ENCODE measurements at regions not wholly inside any gene's neighbourhood (a gene's known extent, or its start where the extent isn't known, plus 50 kb on each side); places are given as distances from the start of the nearest gene placed in this dataset.

DNA sequence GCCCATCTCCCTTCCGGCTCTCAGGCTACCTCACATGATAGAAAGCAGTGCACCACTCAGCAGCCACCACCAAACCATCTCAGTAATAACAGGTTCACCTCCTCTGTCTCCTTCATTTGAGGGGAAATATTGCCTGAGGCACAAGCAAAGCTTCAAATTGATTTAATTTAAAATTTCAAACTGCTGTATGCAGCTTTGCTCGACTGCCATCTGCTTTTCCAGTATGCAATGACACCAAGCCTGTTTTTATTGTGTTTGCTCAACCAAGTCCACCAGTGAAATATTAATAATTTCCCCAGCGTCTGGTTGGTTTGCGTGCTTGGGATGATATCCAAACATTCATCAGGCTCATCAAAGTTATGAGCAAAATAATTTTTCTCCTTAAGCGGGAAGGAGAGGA is 552.4 kb upstream of the DAB1 start:
- in situ Hi-C loops (cut with HindIII; ENCODE audit: low pct_unique_long_range_greater_than_20kb, low sequenced_read_pairs), result no loop called here
- no peak for DNase-seq (ENCODE audit: low read depth, low spot score)

DNA sequence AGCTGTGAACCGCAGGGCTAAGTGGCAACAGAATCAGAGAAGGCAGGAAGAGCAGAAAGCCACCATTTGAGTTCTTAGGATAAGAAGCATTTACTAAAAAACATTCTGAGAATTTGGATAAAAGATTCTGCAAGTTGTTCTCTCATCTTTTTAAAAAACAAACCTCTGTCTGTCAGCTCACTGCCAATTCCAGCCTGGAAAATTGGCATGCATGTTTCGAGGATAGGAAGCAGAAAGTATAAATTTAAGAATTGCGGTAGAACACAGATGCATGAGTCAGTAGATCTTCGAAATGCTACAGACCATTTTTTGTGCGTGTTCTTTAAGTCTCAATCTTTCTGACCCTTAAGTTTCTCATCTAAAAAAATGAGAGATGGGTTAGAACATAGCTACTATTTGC is 544.5 kb upstream of the DAB1 start:
- in situ Hi-C loops (cut with HindIII; ENCODE audit: low pct_unique_long_range_greater_than_20kb, low sequenced_read_pairs), result no loop called here
- DNase-seq (ENCODE audit: low read depth, low spot score), result no peak

DNA sequence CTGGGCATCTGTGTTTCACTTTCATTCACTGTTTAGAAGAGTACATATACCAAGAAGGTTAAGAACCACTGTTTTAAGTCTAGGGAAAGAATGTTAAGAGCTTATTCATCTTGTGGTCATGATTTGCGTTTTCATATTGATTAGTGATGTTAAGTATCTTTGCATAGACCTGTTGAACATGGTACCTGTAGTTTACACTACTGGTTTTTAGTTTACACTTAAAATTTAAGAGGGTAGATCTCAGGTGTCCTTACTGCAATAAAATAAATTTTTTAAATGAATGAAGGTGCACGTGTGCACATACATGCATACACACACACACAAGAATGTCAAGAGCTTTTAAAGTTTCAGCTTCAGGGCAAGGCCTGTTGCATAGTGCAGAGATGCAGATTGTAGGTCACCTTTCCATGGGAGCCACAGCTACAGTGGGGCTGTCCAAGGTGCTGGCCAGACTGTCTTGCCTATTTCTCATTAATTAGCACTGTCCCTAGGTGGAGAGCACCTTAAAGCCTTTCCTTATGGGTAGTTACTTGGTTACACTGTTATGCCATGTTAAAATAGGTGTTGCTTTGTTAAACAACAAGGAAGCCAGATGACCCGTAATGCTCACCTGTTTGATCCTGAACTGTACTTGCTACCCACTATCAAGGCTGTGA is 543.0 kb upstream of the DAB1 start:
- DNase-seq (ENCODE audit: low read depth, low spot score), result no peak
- in situ Hi-C loops (cut with HindIII; ENCODE audit: low pct_unique_long_range_greater_than_20kb, low sequenced_read_pairs), result no loop called here

DNA sequence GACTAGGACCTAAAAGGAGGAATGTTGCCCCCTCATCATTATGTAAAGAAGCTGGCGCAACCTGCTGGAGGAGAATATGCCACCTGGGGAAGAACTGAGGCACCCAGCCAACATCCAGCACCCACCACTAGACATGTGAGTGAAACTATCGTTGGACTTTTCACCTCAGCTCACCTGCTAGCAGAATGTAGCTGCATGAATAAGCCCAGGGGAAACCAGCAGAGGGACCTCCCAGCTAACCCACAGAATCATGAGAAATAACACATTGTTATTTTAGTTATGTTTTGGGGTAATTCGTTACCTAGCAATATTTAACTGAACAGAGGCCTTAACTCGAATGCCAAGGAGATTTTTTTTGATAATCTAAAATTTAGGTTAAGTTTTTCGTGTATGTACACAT is 542.5 kb upstream of the DAB1 start:
- DNase-seq (ENCODE audit: low read depth, low spot score), result no peak
- in situ Hi-C loops (cut with HindIII; ENCODE audit: low pct_unique_long_range_greater_than_20kb, low sequenced_read_pairs), result no loop called here

DNA sequence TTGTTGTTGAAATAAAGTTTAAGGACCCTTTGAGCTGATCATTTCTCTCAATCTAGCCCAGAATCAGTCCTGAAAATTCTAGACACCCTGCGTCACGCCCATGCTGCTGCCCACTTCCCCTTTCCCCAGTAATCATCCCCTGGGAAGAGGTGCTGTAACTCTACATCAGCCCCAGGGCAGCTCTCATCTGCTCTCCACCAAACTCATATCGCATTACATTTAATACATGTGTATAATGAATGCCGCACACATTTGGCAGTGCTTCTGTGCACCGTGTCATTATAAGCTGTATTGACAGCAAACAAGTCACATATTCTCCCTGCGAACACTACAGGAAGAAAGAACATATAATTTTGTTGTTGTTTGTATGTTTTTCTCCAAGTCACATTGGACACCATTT is 539.7 kb upstream of the DAB1 start:
- no peak for DNase-seq (ENCODE audit: low read depth, low spot score)
- in situ Hi-C loops (cut with HindIII; ENCODE audit: low pct_unique_long_range_greater_than_20kb, low sequenced_read_pairs), result no loop called here

DNA sequence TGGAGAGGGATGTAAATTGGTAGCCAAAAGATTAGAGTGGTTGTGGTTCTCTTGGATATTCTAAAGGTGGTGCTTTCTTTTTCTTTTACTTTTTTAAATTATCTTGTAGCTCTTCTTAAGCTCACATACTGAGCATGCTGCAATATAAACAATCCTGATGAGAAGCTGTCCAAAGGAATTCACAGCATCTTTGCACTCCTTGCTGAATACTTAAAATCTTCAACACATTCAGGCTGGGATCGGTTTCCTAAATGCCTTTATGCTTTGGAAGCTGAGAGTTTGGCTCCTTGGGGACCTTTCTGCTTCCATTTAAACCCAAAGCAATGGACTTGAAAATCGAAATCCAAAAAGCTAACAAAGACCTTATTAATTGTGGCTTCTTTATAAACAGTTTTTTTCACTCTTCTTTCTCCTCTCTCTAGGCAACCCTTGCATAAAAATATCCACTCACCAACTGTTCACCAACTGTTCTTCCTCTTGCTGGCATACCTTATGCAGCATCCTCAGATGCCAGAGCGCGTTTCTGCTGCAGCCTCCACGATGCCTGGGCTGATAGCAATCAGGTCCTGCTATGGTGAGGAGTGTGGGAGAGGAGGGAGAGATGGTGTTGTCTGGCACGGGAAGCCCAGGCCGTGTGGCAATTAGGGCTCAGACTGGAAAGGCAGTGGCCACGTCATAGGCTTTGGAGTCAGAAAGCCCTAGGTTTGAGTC is 535.8 kb upstream of the DAB1 start:
- in situ Hi-C loops (cut with HindIII; ENCODE audit: low pct_unique_long_range_greater_than_20kb, low sequenced_read_pairs), result no loop called here
- DNase-seq (ENCODE audit: low read depth, low spot score), result no peak

DNA sequence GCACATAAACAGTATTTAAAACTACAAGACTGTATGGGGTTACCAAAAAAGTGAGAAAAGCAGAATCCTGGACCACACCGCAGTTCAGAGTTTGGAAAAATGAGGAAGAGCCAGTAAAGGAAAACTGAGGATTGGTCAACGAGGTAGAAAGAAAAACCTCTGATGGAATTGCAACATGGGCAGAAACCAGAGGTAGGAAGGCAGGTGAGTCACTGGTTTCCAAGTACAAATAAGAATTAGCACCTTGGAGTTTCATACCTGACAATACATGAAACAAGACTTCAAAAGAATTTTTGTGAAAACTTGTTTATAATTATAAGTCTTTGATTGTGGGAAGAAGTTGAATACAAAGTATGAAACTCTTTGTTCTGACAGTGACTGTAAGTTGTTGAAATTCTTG is 533.7 kb upstream of the DAB1 start:
- no peak for DNase-seq (ENCODE audit: low read depth, low spot score)
- in situ Hi-C loops (cut with HindIII; ENCODE audit: low pct_unique_long_range_greater_than_20kb, low sequenced_read_pairs), result no loop called here

DNA sequence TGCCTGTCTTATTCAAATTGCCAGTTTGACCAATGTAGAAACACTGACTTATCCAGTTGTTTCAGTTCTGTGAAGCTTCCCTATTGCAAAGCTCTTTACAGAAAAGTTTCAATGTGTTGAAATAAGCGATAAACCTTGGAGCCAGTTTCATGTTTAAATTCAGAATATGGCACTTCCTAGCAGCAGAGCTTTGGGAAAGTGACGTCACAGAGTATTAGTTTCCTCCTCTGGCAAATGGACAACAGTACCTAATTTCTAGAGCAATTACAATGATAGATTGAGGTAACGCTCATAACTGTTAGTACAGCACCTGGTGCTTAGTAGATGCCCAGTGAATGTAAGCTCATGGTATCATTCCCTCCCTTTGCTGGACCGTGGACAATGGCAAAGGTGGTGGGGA is 527.5 kb upstream of the DAB1 start:
- in situ Hi-C loops (cut with HindIII; ENCODE audit: low pct_unique_long_range_greater_than_20kb, low sequenced_read_pairs), result no loop called here
- no peak for DNase-seq (ENCODE audit: low read depth, low spot score)

DNA sequence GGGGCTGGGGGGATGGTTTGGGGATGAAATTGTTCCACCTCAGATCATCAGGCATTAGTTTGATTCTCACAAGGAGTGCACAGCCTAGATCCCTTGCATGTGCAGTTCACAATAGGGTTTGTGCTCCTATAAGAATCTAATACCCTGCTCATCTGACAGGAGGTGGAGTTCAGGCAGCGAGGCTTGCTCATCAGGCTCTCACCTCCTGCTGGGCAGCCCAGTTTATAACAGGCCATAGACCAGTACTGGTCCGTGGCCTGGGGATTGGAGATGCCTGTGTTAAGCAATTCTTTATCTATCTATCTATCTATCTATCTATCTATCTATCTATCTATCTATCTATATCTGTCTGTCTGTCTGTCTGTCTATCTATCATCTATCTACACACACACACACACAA is 525.3 kb upstream of the DAB1 start:
- in situ Hi-C loops (cut with HindIII; ENCODE audit: low pct_unique_long_range_greater_than_20kb, low sequenced_read_pairs), result no loop called here
- no peak for DNase-seq (ENCODE audit: low read depth, low spot score)

DNA sequence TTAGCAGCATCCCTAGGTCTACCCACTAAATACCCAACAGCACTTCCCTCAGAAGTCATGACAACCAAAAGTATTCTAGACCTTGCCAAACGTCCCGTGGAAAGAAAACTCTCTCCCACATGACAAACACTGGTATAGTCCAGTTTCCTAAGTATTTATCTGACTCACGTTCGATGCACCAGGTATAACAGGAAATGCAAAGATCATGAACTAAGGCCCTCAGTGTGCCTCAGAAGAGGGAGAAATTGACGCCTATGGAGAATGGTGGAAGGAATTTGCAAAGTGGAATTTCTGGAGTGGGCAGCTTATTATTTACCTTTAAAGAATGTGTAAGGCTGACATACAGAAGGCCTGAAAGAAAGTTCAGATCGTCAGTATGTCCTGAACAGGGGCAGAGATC is 523.6 kb upstream of the DAB1 start:
- in situ Hi-C loops (cut with HindIII; ENCODE audit: low pct_unique_long_range_greater_than_20kb, low sequenced_read_pairs), result no loop called here
- no peak for DNase-seq (ENCODE audit: low read depth, low spot score)

DNA sequence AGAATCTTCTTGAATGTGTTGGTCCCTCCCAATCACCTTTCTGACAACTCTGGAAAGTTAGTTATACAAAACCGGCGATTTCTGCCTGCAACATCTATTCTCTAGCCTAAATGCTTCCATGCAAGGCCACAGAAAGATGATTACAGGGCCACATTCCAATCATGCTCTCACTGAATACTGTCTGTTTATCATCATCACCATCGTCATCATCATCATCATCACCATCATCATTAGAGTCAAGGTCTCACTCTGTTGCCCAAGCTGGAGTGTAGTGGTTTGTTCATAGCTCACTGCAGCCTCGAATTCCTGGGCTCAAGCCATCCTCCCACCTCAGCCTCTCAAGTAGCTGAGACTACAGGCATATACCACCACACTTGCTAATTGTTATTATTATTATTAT is 521.2 kb upstream of the DAB1 start:
- no peak for DNase-seq (ENCODE audit: low read depth, low spot score)
- in situ Hi-C loops (cut with HindIII; ENCODE audit: low pct_unique_long_range_greater_than_20kb, low sequenced_read_pairs), result no loop called here

DNA sequence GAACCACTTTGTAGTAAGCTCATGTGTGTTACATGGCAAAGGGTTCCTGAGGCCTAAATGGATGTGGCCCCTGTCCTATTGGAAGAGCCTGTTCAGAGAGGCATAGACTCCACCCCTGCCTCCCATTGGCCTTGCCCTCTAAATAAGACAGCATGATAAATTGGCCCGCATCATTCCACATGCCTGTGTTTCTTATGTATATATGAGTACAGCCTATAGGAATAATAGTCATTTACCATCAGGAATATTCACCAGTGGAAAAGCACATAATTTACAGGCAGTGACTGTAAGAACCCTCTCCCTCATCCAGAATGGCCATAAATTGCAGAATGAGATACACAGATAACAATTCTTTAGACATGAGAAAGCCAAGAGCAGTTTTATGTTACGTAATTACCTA is 519.5 kb upstream of the DAB1 start:
- no peak for DNase-seq (ENCODE audit: low read depth, low spot score)
- in situ Hi-C loops (cut with HindIII; ENCODE audit: low pct_unique_long_range_greater_than_20kb, low sequenced_read_pairs), result no loop called here

DNA sequence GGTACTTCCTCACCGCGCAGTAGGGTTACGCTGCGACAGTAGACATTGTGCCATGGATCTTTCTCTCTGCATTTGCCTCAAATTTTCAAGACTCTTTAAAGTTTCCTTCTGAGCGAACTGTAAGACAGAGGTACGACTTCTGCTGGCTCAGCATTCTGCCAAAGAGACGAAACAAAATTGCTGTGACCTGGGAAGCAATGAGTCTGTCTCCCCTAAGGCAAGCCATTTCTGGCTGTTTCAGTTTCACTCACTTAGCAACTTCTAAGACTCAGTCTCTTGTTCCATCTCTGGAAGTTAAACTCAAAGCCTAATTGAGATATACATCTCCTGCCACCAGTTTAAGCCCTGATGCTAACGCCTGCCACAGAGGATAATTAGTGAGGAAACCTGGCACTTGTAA is 510.9 kb upstream of the DAB1 start:
- in situ Hi-C loops (cut with HindIII; ENCODE audit: low pct_unique_long_range_greater_than_20kb, low sequenced_read_pairs), result no loop called here
- no peak for DNase-seq (ENCODE audit: low read depth, low spot score)

DNA sequence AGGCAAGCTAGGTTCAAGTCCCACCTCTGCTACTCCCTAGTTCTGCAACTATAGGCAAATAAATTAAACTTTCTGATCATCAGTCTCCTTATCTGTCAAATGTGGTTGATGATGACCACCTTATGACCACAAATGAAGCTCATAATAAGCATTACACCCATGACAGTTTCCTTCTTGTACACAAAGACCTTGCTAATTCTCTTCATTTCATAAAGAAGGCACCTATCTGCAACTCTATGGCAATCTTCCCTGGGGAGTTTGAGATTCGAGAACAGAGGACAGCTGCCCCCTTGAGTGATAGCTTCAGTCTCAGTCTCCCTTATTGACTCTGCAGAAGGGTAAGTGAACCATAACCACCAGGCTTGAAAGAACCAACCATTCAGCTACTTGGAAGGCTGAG is 503.1 kb upstream of the DAB1 start:
- no peak for DNase-seq (ENCODE audit: low read depth, low spot score)
- in situ Hi-C loops (cut with HindIII; ENCODE audit: low pct_unique_long_range_greater_than_20kb, low sequenced_read_pairs), result no loop called here

DNA sequence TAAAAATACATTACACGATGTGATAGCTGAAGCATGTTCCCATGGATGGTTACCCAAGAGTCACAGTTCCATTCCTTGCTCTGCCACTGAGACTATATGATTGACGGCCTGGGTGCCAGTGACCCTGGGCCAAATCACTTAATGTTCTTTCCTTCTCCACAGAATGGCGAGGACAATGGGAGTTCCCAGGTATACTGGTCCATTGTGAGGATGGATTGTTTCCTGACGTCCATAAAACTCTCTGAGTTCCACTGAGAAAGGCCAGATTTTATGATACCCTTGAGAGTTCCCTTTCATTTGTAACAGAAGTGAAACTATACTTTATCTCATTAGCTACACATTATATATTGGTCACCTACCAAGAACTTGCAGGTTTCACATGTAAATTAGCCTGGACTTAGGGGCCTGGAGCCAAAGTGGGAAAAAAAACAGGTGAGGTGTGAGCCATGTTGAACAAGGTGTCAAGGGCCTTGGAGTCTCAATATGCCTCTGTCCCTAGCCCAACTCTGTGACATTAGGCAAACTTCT is 502.2 kb upstream of the DAB1 start:
- no peak for DNase-seq (ENCODE audit: low read depth, low spot score)
- in situ Hi-C loops (cut with HindIII; ENCODE audit: low pct_unique_long_range_greater_than_20kb, low sequenced_read_pairs), result no loop called here

DNA sequence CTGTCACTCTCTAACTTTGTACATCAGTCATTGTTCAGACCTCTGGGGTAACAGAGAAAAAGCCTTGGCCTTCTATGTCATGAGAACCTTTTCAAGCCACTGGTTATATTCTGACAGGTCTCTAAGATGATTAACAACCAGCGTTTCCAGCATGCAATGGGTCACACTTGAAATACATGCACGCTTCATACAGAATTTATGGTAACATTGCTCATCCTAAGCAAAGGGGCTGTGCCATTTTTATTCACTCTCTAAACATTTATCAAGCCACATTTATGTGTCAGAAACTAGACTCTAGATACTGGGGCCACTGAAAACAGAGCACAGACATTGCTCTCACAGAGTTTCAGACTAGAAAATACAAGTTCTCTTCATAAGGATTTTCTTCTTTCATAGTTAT is 501.4 kb upstream of the DAB1 start:
- no peak for DNase-seq (ENCODE audit: low read depth, low spot score)
- in situ Hi-C loops (cut with HindIII; ENCODE audit: low pct_unique_long_range_greater_than_20kb, low sequenced_read_pairs), result no loop called here

DNA sequence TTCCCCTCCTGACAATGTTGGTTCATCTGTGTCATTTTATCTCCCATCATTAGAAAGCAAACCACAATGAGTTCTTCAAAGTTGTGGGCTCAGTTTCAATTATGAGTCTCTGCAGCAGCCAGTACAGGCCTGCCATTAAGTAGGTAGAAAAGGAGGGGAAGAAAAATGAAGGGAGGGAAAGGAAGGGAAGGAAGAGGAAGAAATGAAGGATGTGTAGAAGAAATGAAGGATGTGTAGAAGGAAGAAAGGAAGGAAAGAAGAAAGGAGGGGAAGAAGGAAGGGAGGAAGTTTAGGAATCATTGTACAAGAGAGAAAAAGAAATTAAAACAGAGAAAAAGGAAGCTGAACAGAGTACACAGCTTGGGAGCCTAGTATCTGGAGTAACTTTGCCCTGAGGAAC is 498.3 kb upstream of the DAB1 start:
- no peak for DNase-seq (ENCODE audit: low read depth, low spot score)
- in situ Hi-C loops (cut with HindIII; ENCODE audit: low pct_unique_long_range_greater_than_20kb, low sequenced_read_pairs), result no loop called here

DNA sequence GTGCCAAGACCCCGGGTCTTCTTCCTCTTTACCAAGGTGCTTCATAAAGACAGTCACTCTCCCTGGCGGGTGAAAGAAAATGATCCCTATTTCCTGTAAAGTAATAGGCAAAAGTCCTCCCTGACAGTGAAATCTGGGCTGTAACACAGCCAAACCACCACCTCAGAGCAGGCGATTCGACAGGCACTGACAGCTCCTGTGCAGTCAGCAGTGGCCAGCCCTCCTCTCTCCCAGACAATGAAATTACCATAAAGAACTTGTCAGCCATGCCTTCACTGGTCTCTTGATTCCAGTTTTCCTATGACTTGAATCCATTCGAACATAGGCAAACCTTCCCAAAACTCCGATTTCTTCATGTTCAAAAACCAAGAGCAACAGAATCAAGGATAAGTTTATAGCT is 492.2 kb upstream of the DAB1 start:
- in situ Hi-C loops (cut with HindIII; ENCODE audit: low pct_unique_long_range_greater_than_20kb, low sequenced_read_pairs), result no loop called here
- DNase-seq (ENCODE audit: low read depth, low spot score), result no peak

DNA sequence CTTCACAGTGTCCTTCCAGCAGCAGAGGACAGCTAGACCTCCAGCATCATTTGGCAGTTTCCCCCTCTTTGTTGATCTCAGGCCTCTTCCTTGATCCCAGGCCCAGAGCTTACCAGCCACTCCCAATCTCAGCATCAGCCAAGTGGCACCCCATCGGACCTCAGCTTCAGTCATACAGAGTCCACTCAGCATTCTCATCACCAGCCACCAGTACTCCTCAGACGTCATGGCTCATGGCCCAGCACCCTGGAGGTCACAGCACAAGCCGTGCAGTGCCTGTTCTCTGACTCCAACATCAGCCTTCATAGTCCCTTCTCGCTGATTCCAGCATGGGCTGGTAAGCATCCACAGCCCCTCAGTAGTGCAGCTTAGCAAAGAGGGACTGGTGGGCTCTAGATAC is 487.6 kb upstream of the DAB1 start:
- no peak for DNase-seq (ENCODE audit: low read depth, low spot score)
- in situ Hi-C loops (cut with HindIII; ENCODE audit: low pct_unique_long_range_greater_than_20kb, low sequenced_read_pairs), result no loop called here
